ENCODE measurements at regions not wholly inside any gene's neighbourhood (a gene's known extent, or its start where the extent isn't known, plus 50 kb on each side); places are given as distances from the start of the nearest gene placed in this dataset.

DNA sequence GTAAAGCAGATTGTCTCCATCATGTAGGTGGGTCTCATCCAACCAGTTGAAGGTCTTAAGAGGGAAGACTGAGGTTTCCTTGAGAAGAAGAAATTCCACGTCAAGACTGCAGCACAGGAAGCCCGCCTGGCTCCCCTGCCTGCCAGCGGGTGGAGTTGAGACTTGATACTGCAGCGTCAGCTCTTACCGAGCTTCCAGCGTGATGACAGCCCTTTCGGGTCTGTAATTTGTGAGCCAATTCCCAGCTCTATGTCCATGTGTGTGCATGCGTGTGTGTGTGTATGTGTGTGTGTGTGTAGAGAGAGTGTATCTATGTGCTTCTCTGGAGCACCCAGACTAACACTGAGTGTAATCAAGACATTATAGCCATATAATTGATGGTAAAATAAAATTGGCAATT lies 379.7 kb upstream of the IRX2 start:
- H3K36me3 ChIP-seq (ENCODE audit: insufficient read depth, low read length), result no peaks in the 10 kb centered on the region
- no peak overlapping the region for H3K4me3 ChIP-seq (ENCODE audit: low read depth in 1 of 2, low read length in 2 of 2)
- no peaks in the 10 kb centered on the region for H4K20me1 ChIP-seq (ENCODE audit: insufficient read depth, low read length)
- H3K27ac ChIP-seq (ENCODE audit: low read length), result no peak overlapping the region
- no peaks in the 10 kb centered on the region for H3K27me3 ChIP-seq (ENCODE audit: insufficient read depth, low read length, poor library complexity)
- H3K4me1 ChIP-seq (ENCODE audit: insufficient read depth, low read length), result no peaks in the 10 kb centered on the region
- H3K79me2 ChIP-seq (ENCODE audit: insufficient read depth, low read length), result no peaks in the 10 kb centered on the region
- no peak for ATAC-seq (ENCODE audit: insufficient read depth, low read depth)
- no peak for DNase-seq
- no peak overlapping the region for H3K9ac ChIP-seq (ENCODE audit: low read depth, low read length)
- H2AFZ ChIP-seq (ENCODE audit: low read depth, low read length), result no peak overlapping the region
- TF ChIP-seq EZH2 (IDR thresholded peaks at IDR 0.05; ENCODE audit: borderline replicate concordance, low read depth, low read length, severe bottlenecking), result no peak
- no peak for TF ChIP-seq CTCF (IDR thresholded peaks at IDR 0.05; ENCODE audit: borderline replicate concordance, extremely low read depth, low read length, poor library complexity, severe bottlenecking)
- H3K4me2 ChIP-seq (ENCODE audit: insufficient read depth, low read length), result no peak overlapping the region
- H3K9me3 ChIP-seq (ENCODE audit: insufficient read depth, low read length, severe bottlenecking), result no peaks in the 10 kb centered on the region

DNA sequence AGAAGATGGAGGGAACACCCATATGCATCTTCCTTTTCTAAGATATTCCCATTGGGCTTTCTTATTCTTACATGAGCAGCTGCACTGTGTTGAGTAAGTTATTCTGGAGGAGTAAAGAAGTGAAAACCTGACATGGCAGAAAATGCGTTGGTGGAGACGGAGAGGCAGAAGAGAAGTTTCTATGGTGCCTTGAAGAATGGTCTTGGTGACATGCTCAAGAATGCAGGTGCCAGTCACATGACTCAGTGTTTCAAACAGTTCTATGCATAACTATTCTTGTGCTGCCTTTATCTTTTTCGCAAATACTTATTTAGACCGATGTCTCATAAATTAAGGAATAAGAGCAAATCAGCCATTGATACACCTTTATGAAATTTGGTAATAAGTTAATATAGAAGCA lies 377.8 kb upstream of the IRX2 start:
- DNase-seq (no peak), ATAC-seq (ENCODE audit: insufficient read depth, low read depth) (no peak)
- Histone ChIP-seq H3K27ac (ENCODE audit: low read length) (no peak overlapping the region), H2AFZ (ENCODE audit: low read depth, low read length) (no peak overlapping the region), H3K4me2 (ENCODE audit: insufficient read depth, low read length) (no peak overlapping the region), H3K79me2 (ENCODE audit: insufficient read depth, low read length) (no peaks in the 10 kb centered on the region), H3K9me3 (ENCODE audit: insufficient read depth, low read length, severe bottlenecking) (no peaks in the 10 kb centered on the region), H3K4me1 (ENCODE audit: insufficient read depth, low read length) (peaks cover 4% of the 10 kb centered on the region; the same call in 1 of the 2 replicates), H3K4me3 (ENCODE audit: low read depth in 1 of 2, low read length in 2 of 2) (no peak overlapping the region), H3K27me3 (ENCODE audit: insufficient read depth, low read length, poor library complexity) (no peaks in the 10 kb centered on the region), H4K20me1 (ENCODE audit: insufficient read depth, low read length) (no peaks in the 10 kb centered on the region), H3K9ac (ENCODE audit: low read depth, low read length) (no peak overlapping the region), H3K36me3 (ENCODE audit: insufficient read depth, low read length) (no peaks in the 10 kb centered on the region)
- TF ChIP-seq CTCF (IDR thresholded peaks at IDR 0.05; ENCODE audit: borderline replicate concordance, extremely low read depth, low read length, poor library complexity, severe bottlenecking), result no peak
- TF ChIP-seq EZH2 (IDR thresholded peaks at IDR 0.05; ENCODE audit: borderline replicate concordance, low read depth, low read length, severe bottlenecking), result no peak

GRCh38 chr5:3127423-3127911 lies 376.0 kb upstream of the IRX2 start:
- ATAC-seq (ENCODE audit: insufficient read depth, low read depth), result no peak

More at GRCh38 chr5:3127423-3127911, 376.0 kb upstream of the IRX2 start:
- H3K9me3 ChIP-seq (ENCODE audit: insufficient read depth, low read length, severe bottlenecking), result no peaks in the 10 kb centered on the region
- H3K4me3 ChIP-seq (ENCODE audit: low read depth in 1 of 2, low read length in 2 of 2), result no peak overlapping the region
- H2AFZ ChIP-seq (ENCODE audit: low read depth, low read length), result 0 out of 2 replicates have a peak overlapping the region, but pooled peaks have one; percentile 8
- TF ChIP-seq EZH2 (IDR thresholded peaks at IDR 0.05; ENCODE audit: borderline replicate concordance, low read depth, low read length, severe bottlenecking) (no peak), CTCF (IDR thresholded peaks at IDR 0.05; ENCODE audit: borderline replicate concordance, extremely low read depth, low read length, poor library complexity, severe bottlenecking) (no peak)
- no peaks in the 10 kb centered on the region for H3K79me2 ChIP-seq (ENCODE audit: insufficient read depth, low read length)
- no peak overlapping the region for H3K4me2 ChIP-seq (ENCODE audit: insufficient read depth, low read length)
- H3K27me3 ChIP-seq (ENCODE audit: insufficient read depth, low read length, poor library complexity), result no peaks in the 10 kb centered on the region
- DNase-seq, result no peak
- no peak overlapping the region for H3K9ac ChIP-seq (ENCODE audit: low read depth, low read length)
- H3K36me3 ChIP-seq (ENCODE audit: insufficient read depth, low read length), result no peaks in the 10 kb centered on the region
- H3K27ac ChIP-seq (ENCODE audit: low read length), result no peak overlapping the region
- H3K4me1 ChIP-seq (ENCODE audit: insufficient read depth, low read length), result peaks cover 5% of the 10 kb centered on the region; the same call in 1 of the 2 replicates
- no peaks in the 10 kb centered on the region for H4K20me1 ChIP-seq (ENCODE audit: insufficient read depth, low read length)

Measured in DND-41 (cell line).